Medulla oblongata (tissue), 1 donor: ENCODE measurements at regions not wholly inside any gene's neighbourhood (a gene's known extent, or its start where the extent isn't known, plus 50 kb on each side); places are given as distances from the start of the nearest gene placed in this dataset.

Experiments
- DNase-seq: peaks from one replicate; pipeline ENCODE4 v3.0.0-alpha.2; 2015; ENCODE audit errors: extremely low spot score

GRCh38 chr5:93884254-93884653 lies 142.9 kb upstream of the POU5F2 start:
- DNase-seq: no peak

- no peak for DNase-seq
These were observed 142.1 kb upstream of the POU5F2 start for GRCh38 chr5:93883459-93883858.

GRCh38 chr5:93875693-93876092 lies 134.3 kb upstream of the POU5F2 start:
- no peak for DNase-seq

- no peak for DNase-seq
These were observed 133.1 kb upstream of the POU5F2 start for GRCh38 chr5:93874491-93874890.

- no peak for DNase-seq
These were observed 132.7 kb upstream of the POU5F2 start for GRCh38 chr5:93874080-93874479.

GRCh38 chr5:93873211-93873736 lies 131.9 kb upstream of the POU5F2 start:
- DNase-seq: no peak

- DNase-seq: no peak
These were observed 129.2 kb upstream of the POU5F2 start for GRCh38 chr5:93870649-93871048.

- no peak for DNase-seq
These were observed 127.5 kb upstream of the POU5F2 start for GRCh38 chr5:93868851-93869250.

- DNase-seq: no peak
These were observed 108.9 kb upstream of the POU5F2 start for GRCh38 chr5:93850311-93850710.

- no peak for DNase-seq
These were observed 104.0 kb upstream of the POU5F2 start for GRCh38 chr5:93845376-93845775.

- no peak for DNase-seq
These were observed 90.0 kb upstream of the POU5F2 start for GRCh38 chr5:93831449-93831848.

GRCh38 chr5:93830893-93831292 lies 89.5 kb upstream of the POU5F2 start:
- no peak for DNase-seq

- DNase-seq: no peak
These were observed 87.9 kb upstream of the POU5F2 start for GRCh38 chr5:93829346-93829745.

GRCh38 chr5:93821891-93822415 lies 80.6 kb upstream of the POU5F2 start:
- no peak for DNase-seq

- no peak for DNase-seq
These were observed 78.3 kb upstream of the POU5F2 start for GRCh38 chr5:93819668-93820067.

- DNase-seq: no peak
These were observed 69.4 kb upstream of the POU5F2 start for GRCh38 chr5:93810780-93811179.

- DNase-seq: no peak
These were observed 68.0 kb upstream of the POU5F2 start for GRCh38 chr5:93809430-93809829.

- no peak for DNase-seq
These were observed 66.4 kb upstream of the POU5F2 start for GRCh38 chr5:93807846-93808245.

- DNase-seq: no peak
These were observed 64.4 kb upstream of the POU5F2 start for GRCh38 chr5:93805616-93806379.

- DNase-seq: peak; percentile 82
These were observed 59.8 kb upstream of the POU5F2 start for GRCh38 chr5:93800988-93801811.

GRCh38 chr5:93794954-93795353 lies 53.6 kb upstream of the POU5F2 start:
- DNase-seq: no peak

GRCh38 chr5:93793159-93793781 lies 51.9 kb upstream of the POU5F2 start:
- DNase-seq: no peak
